A549 (cell line): ENCODE measurements at regions not wholly inside any gene's neighbourhood (a gene's known extent, or its start where the extent isn't known, plus 50 kb on each side); places are given as distances from the start of the nearest gene placed in this dataset.

Source experiments
- ATAC-seq, 2 experiments: fragments of 200-7000 bp in 1 of 2; fragments of >200 bp in 1 of 2; cut with Nextera tagmentation in 1 of 2; cut with Tn5 transposase in 1 of 2; 3 replicates each; pipeline versions ENCODE4 v1.8.0 to v1.9.1; 2018 to 2020; ENCODE audit warnings: mild to moderate bottlenecking in 1 of 2, moderate library complexity in 1 of 2
- CTCF ChIA-PET: fragments of 300-600 bp; sonication (Branson Sonifier 250); formaldehyde crosslinking; extraction: SDS; loops from one replicate; lab custom pipeline; 2021; ENCODE audit warnings: antibody characterized with exemption, inconsistent platforms; lab: Yijun Ruan, JAX
- POLR2A ChIA-PET: fragments of 350-600 bp; formaldehyde crosslinking; extraction: SDS; loops from one replicate; lab custom pipeline; 2021; ENCODE audit warnings: antibody characterized with exemption, inconsistent platforms; lab: Yijun Ruan, JAX
- DNase-seq, 2 experiments: peaks; one replicate each; pipeline versions ENCODE4 v3.0.0 to v3.0.0-alpha.2; 2011 to 2016; ENCODE audit warnings: low read depth in 1 of 2, low spot score in 1 of 2
- FAIRE-seq: peaks from 2 replicates; lab custom pipeline; 2011; peaks lifted over from hg19 to GRCh38; lab: Jason Lieb, UNC
- H3K27ac ChIP-seq, 2 experiments: fragments of >200 bp; sonication (Bioruptor Twin); formaldehyde crosslinking; 3 replicates each; pipeline ENCODE4 v1.5.1; 2016 to 2017
- H3K4me1 ChIP-seq: fragments of >200 bp; sonication (Bioruptor Twin); formaldehyde crosslinking; 3 replicates; pipeline ENCODE4 v1.6.1; 2016
- H3K4me2 ChIP-seq: fragments of >200 bp; sonication (Bioruptor Twin); formaldehyde crosslinking; 3 replicates; pipeline ENCODE4 v1.6.1; 2016
- H3K4me3 ChIP-seq: fragments of >200 bp; sonication (Bioruptor Twin); formaldehyde crosslinking; 3 replicates; pipeline ENCODE4 v1.5.1; 2016
- H3K9me3 ChIP-seq: fragments of >200 bp; sonication (Bioruptor Twin); formaldehyde crosslinking; 3 replicates; pipeline ENCODE4 v1.6.1; 2016
- ATOH8 ChIP-seq: fragments of 250-450 bp; sonication (Bioruptor Pico); IDR thresholded peaks from 2 replicates; pipeline ENCODE4 v1.5.0; 2020; ENCODE audit warnings: low read depth, mild to moderate bottlenecking, moderate library complexity
- CBX2 ChIP-seq: fragments of 200-600 bp; sonication (generic); IDR thresholded peaks from 2 replicates; pipeline ENCODE4 v1.6.1; 2016; ENCODE audit warnings: low read depth, mild to moderate bottlenecking, borderline replicate concordance
- CBX8 ChIP-seq: fragments of 200-600 bp; sonication (generic); IDR thresholded peaks from 2 replicates; pipeline ENCODE4 v1.6.1; 2016
- E2F6 ChIP-seq: IDR thresholded peaks from 2 replicates; pipeline ENCODE4 v1.6.1; 2012; ENCODE audit warnings: low read depth, borderline replicate concordance
- EHF ChIP-seq: fragments of 250-450 bp; sonication (Bioruptor Pico); IDR thresholded peaks from 2 replicates; pipeline ENCODE4 v1.5.0; 2020; ENCODE audit warnings: mild to moderate bottlenecking
- ESRRA ChIP-seq: fragments of 150-350 bp; IDR thresholded peaks from 2 replicates; pipeline ENCODE4 v1.6.1; 2014; ENCODE audit warnings: mild to moderate bottlenecking, low read length, borderline replicate concordance
- FOSB ChIP-seq: fragments of 250-450 bp; sonication (Bioruptor Pico); IDR thresholded peaks from 2 replicates; pipeline ENCODE4 v1.5.0; 2020; ENCODE audit warnings: mild to moderate bottlenecking, moderate library complexity
- FOSL2 ChIP-seq, 2 experiments: fragments of 450-650 bp in 1 of 2; fragments of >200 bp in 1 of 2; sonication (Bioruptor Twin) in 1 of 2; formaldehyde crosslinking; IDR thresholded peaks; 2 replicates each; pipeline versions ENCODE4 v1.5.0 to v1.6.1; 2016 to 2020; ENCODE audit warnings: mild to moderate bottlenecking in 1 of 2, moderate library complexity in 1 of 2
- FOXS1 ChIP-seq: fragments of 250-450 bp; sonication (Bioruptor Pico); IDR thresholded peaks from 2 replicates; pipeline ENCODE4 v1.5.0; 2020; ENCODE audit warnings: mild to moderate bottlenecking, moderate library complexity
- GATA3 ChIP-seq: IDR thresholded peaks from 2 replicates; pipeline ENCODE4 v1.6.1; 2012; ENCODE audit warnings: borderline replicate concordance
- HES2 ChIP-seq: fragments of >200 bp; sonication (Bioruptor Twin); formaldehyde crosslinking; IDR thresholded peaks from 2 replicates; pipeline ENCODE4 v1.6.1; 2016
- HEYL ChIP-seq: fragments of 250-450 bp; sonication (Bioruptor Pico); IDR thresholded peaks from 2 replicates; pipeline ENCODE4 v1.8.0; 2021; ENCODE audit warnings: mild to moderate bottlenecking, moderate library complexity
- HOXA7 ChIP-seq: fragments of 250-450 bp; sonication (Bioruptor Pico); IDR thresholded peaks from 2 replicates; pipeline ENCODE4 v1.5.0; 2020; ENCODE audit warnings: mild to moderate bottlenecking, moderate library complexity
- HOXB13 ChIP-seq: fragments of 250-450 bp; sonication (Bioruptor Pico); IDR thresholded peaks from 2 replicates; pipeline ENCODE4 v1.5.0; 2020; ENCODE audit warnings: low read depth, mild to moderate bottlenecking, moderate library complexity
- HOXB5 ChIP-seq: fragments of 250-450 bp; sonication (Bioruptor Pico); IDR thresholded peaks from 2 replicates; pipeline ENCODE4 v1.5.0; 2020; ENCODE audit warnings: mild to moderate bottlenecking, moderate library complexity
- JUNB ChIP-seq: fragments of >200 bp; sonication (Bioruptor Twin); formaldehyde crosslinking; IDR thresholded peaks from 2 replicates; pipeline ENCODE4 v1.6.1; 2016
- KDM5A ChIP-seq: fragments of 200-600 bp; sonication (generic); IDR thresholded peaks from 2 replicates; pipeline ENCODE4 v1.6.1; 2016; ENCODE audit warnings: antibody characterized with exemption, mild to moderate bottlenecking
- MAX ChIP-seq: IDR thresholded peaks from 2 replicates; pipeline ENCODE4 v1.6.1; 2012
- MAZ ChIP-seq: fragments of 150-350 bp; IDR thresholded peaks from 2 replicates; pipeline ENCODE4 v1.6.1; 2014; ENCODE audit warnings: antibody characterized with exemption, low read depth, low read length, borderline replicate concordance
- MYC ChIP-seq: IDR thresholded peaks from 2 replicates; pipeline ENCODE4 v1.6.1; 2012; ENCODE audit warnings: mild to moderate bottlenecking, inconsistent platforms, low read length, improper control_type of control experiment, borderline replicate concordance
- NFE2L2 ChIP-seq: fragments of 150-350 bp; conservative IDR thresholded peaks from 2 replicates; pipeline ENCODE4 v1.6.1; 2014; ENCODE audit warnings: low read length
- PBX3 ChIP-seq: IDR thresholded peaks from 2 replicates; pipeline ENCODE4 v1.6.1; 2012
- POLR2AphosphoS2 ChIP-seq: conservative IDR thresholded peaks from 2 replicates; pipeline ENCODE4 v1.6.1; 2012; ENCODE audit warnings: low read length, improper control_type of control experiment, inconsistent platforms
- TFCP2L1 ChIP-seq: fragments of 250-450 bp; sonication (Bioruptor Pico); IDR thresholded peaks from 2 replicates; pipeline ENCODE4 v1.5.0; 2021; ENCODE audit warnings: mild to moderate bottlenecking
- TP53 ChIP-seq: fragments of 250-450 bp; sonication (Bioruptor Pico); IDR thresholded peaks from 2 replicates; pipeline ENCODE4 v1.5.0; 2021; ENCODE audit warnings: mild to moderate bottlenecking, moderate library complexity
- ZC3H11A ChIP-seq: fragments of 450-650 bp; IDR thresholded peaks from 2 replicates; pipeline ENCODE4 v1.6.1; 2014; ENCODE audit warnings: antibody characterized with exemption, mild to moderate bottlenecking
- WGBS: methylation state at CpG from one replicate; pipeline ENCODE4 v1.1.6; 2017; ENCODE audit errors: missing lambda C conversion rate; 5-methylcytosine and 5-hydroxymethylcytosine counted together

GRCh38 chrX:20802036-20802435 is 535.3 kb upstream of the RPS6KA3 start:
- CTCF ChIA-PET: no interaction called here
- TF ChIP-seq POLR2AphosphoS2 (no peak), E2F6 (no peak)
- Histone ChIP-seq H3K4me2 (no peak overlapping the region), H3K9me3 (peaks cover 6% of the 10 kb centered on the region; the same call in 2 of the 3 replicates), H3K4me3 (no peak overlapping the region), H3K4me1 (no peaks in the 10 kb centered on the region), H3K27ac (no peak overlapping the region)
- 22% methylated on average over 1 of the region's 1 CpG for WGBS
- FAIRE-seq: no peak
- POLR2A ChIA-PET: no interaction called here
- ATAC-seq: no peak
- DNase-seq: no peak

- FAIRE-seq (peak; percentile 7), DNase-seq (no peak), ATAC-seq (no peak)
- Histone ChIP-seq H3K4me2 (no peak overlapping the region), H3K27ac (no peak overlapping the region), H3K4me1 (no peaks in the 10 kb centered on the region), H3K9me3 (peaks cover 6% of the 10 kb centered on the region; the same call in 2 of the 3 replicates), H3K4me3 (no peak overlapping the region)
- WGBS: 63% methylated on average over 2 of the region's 2 CpGs
- CTCF ChIA-PET: no interaction called here
- no peak for TF ChIP-seq CBX2
- TF ChIP-seq TFCP2L1 (CRISPR knock-in tag): no peak
- no peak for TF ChIP-seq GATA3
- no peak for TF ChIP-seq MAX
- TF ChIP-seq JUNB: no peak
- TF ChIP-seq MYC: no peak
- no peak for TF ChIP-seq HOXA7 (CRISPR knock-in tag)
- no peak for TF ChIP-seq NFE2L2
- no peak for TF ChIP-seq TP53 (CRISPR knock-in tag)
- TF ChIP-seq E2F6: no peak
- TF ChIP-seq, all 56 proteins: peak for 0
- POLR2A ChIA-PET: no interaction called here
Measured at GRCh38 chrX:20796450-20796849, 529.7 kb upstream of the RPS6KA3 start.

- FAIRE-seq (no peak), DNase-seq (no peak), ATAC-seq (no peak)
- no peaks in the 10 kb centered on the region for H3K9me3 ChIP-seq
- no peaks in the 10 kb centered on the region for H3K4me1 ChIP-seq
- CTCF ChIA-PET: no interaction called here
- no peak overlapping the region for H3K27ac ChIP-seq
- no peak overlapping the region for H3K4me3 ChIP-seq
- POLR2A ChIA-PET: no interaction called here
- no peak overlapping the region for H3K4me2 ChIP-seq
- 48% methylated on average over 3 of the region's 3 CpGs for WGBS
- TF ChIP-seq FOSL2 (IDR thresholded peaks at IDR 0.05) (no peak), FOSL2 (CRISPR knock-in tag; IDR thresholded peaks at IDR 0.05) (no peak), ZC3H11A (no peak), HES2 (no peak), HEYL (CRISPR knock-in tag) (no peak), TFCP2L1 (CRISPR knock-in tag) (no peak), PBX3 (no peak), HOXB13 (CRISPR knock-in tag) (no peak), KDM5A (no peak), HOXB5 (CRISPR knock-in tag) (no peak), EHF (no peak), FOSB (CRISPR knock-in tag) (no peak), TP53 (CRISPR knock-in tag) (no peak), ATOH8 (CRISPR knock-in tag) (no peak), CBX8 (no peak), ESRRA (no peak), MAZ (no peak), HOXA7 (CRISPR knock-in tag) (no peak), FOXS1 (no peak)
- TF ChIP-seq, all 56 proteins: peak for 0
Measured at GRCh38 chrX:20789103-20789502, 522.4 kb upstream of the RPS6KA3 start.
